HG03025 (cell line): ENCODE measurements at regions not wholly inside any gene's neighbourhood (a gene's known extent, or its start where the extent isn't known, plus 50 kb on each side); places are given as distances from the start of the nearest gene placed in this dataset.

Experiments used
- ATAC-seq: cut with Tn5 transposase; IDR thresholded peaks from one replicate; pipeline ENCODE4 v1.9.1; 2021; ENCODE audit warnings: mild to moderate bottlenecking, moderate library complexity; ENCODE audit not compliant: unreplicated experiment, low FRiP score

DNA sequence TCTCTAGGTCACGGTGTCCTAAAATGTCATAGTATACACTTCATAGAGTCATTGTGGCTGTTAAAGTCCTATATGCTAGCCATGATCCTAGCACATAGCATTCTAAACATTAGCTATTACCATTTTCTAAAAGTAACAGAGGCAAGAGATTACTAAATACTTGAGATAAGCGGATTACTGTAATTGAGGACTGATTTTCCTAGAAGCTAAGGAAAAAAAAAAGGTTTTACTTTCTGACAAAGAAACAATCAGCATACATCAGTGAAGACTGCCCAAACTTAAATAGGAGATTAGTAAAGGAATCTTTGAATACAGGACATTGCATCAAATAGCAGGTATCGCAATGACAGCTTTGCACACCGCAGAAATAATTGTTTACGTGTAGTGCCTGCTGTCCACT lies 91.3 kb upstream of the HNRNPU start:
- ATAC-seq: no peak

DNA sequence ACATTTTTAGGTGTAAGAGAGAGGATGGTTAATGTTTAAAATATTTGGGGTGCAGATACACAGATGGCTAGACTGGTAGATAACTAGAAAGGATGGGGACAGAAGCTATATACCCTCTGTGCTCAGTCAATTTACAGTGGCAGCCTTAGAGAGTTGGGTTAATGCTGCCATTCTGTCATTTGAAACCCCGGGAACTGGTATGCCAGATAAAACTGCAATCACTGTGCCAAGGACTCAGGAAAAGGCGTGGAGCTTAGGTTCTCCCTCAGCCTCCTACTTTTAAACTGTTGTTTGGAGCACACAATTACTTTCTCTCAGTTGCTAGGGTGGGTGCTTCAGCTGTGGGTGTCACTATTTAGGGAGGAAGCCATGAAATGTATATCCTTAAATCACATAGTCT lies 90.0 kb upstream of the HNRNPU start:
- no peak for ATAC-seq

DNA sequence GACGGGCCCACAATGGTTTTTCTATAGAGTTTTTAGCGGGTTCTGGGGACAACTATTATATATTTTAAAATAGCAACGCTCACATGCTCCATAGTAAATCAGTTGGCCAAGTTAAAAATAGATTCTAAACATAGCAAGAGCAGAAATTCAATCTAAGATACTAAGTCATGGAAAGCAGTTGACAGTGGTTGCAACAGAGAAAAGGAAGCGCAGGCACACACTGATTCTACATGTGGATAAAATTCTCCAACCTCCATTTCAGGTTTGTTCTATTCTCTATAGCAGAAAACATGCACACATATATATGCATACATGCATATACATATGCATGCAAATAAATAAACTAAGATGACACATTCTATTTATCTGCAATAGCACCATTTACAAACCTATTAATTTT lies 89.6 kb upstream of the HNRNPU start:
- no peak for ATAC-seq

DNA sequence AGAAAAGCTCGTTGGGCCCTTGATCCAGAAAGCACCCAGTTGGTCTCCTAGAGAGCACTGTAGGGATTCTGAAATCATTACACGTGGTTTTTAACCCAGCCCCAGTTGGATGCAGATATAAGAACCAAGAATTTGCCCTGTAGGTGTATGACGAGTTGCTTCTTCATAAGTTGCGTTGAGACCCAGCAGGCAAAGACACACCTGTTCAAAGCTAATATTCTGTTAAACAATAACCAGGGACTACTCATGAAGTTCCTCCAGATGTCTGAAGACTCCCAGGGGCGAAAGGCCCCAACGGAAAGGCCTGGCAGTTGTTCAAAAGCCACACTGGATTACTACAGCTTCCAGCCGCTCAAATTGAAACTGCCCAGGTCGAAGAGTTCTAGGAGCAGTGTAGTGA lies 88.6 kb upstream of the HNRNPU start:
- ATAC-seq: peak; percentile 65

DNA sequence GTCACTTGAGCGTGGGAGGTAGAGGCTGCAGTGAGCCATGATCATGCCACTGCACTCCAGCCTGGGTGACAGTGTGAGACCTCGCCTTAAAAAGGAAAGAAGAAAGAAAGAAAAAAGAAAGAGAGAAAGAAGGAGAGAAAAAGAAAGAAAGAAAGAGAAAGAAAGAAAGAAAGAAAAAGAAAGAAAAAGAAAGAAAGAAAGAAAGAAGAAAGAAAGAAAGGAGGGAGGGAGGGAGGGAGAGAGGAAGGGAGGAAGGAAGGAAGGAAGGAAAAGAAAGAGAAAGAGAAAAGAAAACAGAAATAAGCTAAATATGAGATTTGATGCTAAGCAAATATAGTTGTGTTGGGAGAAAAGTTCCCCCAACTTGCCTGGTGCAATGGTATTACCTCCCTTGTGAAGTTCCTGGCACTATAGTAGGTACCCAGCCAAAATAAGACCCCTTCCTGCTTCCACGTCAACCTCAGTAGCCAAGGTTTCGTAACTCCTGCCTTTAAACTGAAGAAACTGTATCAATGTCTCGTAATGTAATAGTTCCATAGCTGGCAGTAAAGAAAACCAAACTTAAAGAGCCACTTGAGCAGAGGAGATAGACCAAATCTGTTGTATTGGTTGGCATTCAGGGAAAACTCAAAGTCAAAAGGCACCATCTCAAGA lies 88.1 kb upstream of the HNRNPU start:
- ATAC-seq: no peak

DNA sequence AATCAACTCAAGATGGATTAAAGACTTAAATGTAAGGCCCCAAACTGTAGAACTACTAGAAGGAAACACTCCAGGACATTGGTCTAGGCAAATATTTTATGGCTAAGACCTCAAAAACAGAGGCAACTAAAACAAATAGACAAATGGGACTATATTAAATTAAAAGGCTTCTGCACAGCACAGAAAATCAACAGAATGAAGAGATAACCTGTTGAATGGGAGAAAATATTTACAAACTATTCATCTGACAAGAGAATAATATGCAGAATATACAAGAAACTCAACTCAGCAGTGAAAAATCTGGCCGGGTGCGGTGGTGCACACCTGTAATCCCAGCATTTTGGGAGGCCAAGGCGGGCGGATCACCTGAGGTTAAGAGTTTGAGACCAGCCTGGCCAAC lies 84.1 kb upstream of the HNRNPU start:
- no peak for ATAC-seq

DNA sequence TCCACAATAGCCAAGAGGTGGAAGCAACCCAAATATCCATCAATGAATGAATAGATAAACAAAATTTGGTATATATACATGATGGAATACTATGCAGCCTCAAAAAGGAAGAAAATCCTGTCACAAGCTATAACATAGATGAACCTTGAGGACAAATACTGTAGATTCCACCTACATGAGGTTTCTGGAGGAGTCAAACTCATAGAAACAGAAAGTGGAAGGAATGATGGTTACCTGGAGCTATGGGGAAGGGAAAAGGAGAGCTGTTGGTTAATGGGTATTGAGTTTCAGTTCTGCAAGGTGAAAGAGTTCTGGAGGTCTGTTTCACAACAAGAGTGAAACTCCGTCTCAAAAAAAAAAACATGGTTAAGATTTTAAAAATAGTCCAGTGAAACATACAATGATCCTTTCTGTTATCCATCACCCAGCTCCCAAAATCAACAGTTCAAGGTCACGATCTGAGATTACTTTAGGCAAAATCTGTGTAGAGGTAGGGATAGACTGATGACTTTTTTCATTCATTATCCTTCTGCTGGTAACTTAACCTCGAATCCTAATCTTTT lies 80.8 kb upstream of the HNRNPU start:
- ATAC-seq: peak; percentile 84

DNA sequence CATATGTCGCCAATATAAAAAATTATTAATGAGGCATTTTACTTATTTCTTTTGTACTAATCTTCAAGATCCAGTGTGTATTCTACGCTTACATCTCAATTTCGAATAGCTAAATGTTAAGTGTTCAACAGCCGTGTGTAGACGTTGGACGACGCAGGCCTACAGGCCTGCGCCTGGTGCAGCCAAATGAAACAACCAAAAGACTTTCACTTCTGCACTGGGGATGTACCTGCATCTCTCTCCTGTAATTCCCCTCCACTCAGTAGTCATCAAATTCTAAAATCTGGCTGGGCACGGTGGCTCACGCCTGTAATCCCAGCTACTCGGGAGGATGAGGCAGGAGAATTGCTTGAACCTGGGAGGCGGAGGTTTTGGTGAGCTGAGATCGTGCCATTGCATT lies 76.8 kb upstream of the HNRNPU start:
- ATAC-seq: peak; percentile 73

DNA sequence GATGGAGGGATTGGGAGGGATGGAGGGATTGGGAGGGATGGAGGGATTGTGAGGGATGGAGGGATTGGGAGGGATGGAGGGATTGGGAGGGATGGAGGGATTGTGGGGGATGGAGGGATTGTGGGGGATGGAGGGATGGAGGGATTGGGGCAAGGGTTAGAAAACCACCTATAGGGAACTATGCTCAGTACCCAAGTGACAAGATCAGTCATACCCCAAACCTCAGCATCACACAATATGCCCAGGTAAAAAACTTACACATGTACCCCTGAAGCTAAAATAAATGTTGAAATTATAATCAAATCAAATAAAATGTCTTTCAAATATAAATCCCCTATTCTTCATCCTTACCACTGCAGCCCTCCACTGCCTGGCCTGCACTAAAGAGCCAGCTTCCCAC lies 72.8 kb upstream of the HNRNPU start:
- no peak for ATAC-seq

DNA sequence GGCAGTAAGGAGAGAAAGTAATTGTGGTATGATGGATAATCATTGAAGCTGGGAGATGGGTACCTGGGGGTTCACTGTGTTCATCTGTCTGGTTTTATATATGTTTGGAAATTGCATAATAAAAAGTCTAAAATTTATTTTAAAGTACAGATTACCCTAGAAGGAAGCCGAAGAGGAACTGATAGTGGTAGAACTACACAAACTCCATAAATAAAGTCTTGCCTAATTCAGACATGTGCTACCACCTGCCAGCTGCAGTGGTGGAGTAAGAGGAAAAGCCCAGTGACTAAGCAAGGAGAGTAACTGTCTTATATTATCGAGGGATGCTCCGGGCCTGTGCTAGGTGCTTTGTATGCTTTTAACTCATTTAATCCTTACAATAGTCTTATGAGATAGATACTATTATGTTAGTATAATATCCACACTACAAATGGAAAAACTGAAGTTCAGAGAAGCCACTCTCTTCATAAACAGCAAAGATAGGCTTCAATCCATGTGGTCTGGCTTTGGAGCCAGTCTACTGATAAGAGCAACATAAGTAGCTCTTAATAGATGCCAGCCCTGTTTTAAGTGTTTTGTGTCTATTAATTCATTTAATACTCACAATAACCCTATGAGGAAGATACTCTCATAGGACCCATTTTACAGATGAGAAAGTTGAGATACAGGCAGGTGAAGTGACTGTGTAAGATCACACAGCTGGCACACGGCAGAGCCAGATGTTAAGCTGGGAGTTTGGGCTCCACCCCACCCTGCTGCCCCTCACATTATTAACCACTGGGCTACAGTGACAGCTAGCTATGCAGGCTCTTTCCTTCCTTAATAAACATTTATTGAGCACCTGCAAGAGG lies 56.8 kb upstream of the HNRNPU start:
- ATAC-seq: peak; percentile 70

DNA sequence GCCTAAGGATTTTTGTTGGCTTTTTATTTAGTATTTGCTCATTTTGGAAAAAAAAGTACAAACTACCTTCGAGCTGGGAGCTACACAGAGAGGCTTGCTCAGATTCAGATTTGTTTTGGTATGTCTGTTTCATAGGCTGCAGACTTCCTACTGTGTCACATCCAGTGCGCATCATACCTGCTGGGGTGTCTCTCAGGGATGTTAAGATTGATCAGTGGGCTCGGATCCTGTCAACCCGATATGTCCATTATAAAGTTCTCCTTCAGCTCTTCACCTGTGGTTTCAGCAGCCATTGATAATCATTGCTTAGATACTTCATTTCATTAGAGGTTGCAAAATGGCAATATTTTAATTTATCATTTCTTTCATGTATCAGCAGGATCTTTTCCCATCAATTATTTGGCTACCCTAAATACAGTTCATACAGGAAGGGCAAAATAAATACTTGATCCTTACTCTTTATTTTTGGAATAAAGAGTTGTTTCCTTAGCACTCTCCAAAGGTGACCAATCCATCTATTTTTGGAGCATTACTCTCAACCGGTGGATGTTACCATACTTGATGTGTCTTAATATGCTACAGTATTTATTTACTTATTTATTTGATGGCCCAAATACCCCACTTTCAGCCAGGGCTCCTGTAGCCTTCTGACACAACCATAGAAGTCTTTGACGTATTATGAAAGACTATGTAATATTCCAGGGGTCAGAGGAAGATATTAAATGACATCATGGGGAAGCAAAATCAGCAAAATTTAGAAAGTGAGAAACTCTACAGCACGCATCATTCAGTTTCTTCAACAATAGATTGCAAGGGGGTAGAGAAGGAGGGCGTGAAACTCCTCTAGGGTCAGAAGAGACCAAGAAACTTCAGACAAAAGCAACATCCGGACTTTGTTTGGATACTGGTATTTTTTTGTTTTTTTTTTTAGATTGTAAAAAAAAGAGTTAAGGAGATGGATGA lies 55.3 kb upstream of the HNRNPU start:
- no peak for ATAC-seq

DNA sequence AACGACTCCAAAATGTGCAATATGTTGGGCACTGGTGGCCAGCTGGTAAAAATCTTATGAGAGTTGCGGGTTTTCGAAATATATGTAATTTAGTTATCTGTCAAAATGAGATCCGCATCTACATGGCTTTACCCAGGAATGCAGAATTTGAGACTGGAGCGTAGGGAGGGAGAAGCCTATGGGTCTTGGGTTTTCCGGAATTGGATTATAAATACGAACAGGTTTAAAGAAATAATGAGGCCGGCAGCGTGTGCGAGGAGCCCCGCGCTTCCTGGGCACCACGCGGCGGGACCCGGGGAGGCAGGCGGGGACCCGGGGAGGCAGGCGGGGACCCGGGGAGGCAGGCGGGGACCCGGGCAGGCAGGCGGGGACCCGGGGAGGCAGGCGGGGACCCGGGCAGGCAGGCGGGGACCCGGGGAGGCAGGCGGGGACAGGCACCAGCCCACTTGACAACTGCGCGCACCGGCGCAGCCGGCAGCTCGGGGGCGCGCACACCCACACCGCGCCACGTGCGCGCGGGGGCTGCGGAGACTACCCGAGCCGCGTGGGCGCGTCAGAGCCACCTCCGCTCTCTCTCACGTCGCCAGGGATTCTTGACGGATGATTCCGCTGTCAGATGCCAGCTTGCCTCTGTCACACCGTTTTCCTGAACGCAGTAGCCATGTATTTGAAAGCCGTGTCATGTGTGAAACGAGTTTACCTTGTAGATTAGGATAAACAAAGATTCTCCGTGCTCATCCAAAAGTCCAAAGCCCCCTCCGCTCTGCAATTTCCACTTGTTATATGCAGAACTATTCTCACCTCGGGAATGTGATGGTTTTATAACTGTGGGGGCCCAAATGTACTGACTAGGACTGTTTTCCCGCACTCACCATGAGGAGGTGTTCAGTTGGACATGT lies 54.3 kb upstream of the HNRNPU start:
- peak; percentile 65 for ATAC-seq

DNA sequence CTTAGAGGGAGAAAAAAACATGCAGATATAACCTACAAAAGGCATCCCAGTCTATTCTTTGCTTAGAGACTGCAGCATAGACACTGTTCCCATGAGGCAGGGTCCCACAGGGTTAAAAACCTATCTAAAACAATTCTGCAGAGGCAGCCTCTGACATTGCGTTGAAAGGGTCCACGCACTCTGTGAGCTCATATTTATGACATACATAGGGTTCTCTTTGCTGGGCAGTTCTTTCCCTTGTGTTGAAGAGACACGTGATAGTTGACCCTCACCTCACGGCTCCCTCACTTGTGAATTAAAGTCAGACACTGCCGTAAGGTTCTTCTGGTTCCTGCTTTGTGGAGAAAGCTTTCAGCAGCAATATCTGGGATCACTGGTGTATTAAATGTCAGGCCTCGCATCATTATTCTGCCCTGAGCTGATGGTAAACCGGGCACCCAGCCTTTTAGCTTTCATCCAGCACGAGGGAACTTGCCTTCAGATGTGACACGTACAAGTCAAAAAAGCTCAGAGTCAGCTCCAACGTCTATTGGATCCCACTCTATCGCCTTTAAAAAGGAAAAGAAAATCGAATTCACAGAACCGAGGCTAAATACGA lies 52.8 kb upstream of the HNRNPU start:
- ATAC-seq: no peak

DNA sequence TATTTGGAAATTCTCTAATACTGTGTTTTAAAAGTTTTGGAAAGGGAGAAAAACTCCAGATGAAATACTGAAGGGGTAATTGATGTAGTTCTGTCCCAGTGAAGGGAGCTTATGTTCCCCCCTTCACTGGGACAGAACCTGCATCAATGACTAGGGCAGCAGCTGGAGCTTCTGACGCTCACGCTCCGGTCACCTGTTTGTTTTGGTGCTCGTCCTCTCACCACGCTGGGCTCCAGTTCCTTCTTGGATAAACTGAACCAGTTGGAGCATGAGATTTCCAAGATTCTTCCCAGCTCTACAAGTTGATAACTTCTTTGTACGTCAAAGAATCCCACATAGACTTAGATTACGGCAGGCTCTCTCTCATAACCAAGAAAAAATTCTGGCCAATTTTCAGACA lies 51.4 kb upstream of the HNRNPU start:
- no peak for ATAC-seq

DNA sequence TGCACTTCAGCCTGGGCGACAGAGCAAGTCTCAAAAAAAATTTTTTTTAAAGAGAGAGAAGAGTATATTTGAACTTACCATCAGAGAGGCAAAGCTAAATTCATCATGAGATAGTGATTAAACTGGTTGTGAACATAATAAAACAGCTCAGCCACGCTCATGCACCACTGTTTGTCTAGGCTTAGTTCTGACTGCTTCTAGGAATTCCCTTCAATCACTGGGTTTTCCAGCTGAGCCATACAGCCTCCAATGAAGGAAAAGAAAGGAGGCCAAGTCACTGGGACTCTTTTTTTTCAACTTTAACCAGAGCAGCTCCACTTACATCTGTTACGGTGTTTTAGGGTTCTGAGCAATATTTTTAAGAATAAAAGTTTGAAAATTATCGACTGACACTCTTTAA lies 50.4 kb upstream of the HNRNPU start:
- ATAC-seq: no peak
